Nephron progenitor cell (in vitro differentiated cells): ENCODE measurements at regions not wholly inside any gene's neighbourhood (a gene's known extent, or its start where the extent isn't known, plus 50 kb on each side); places are given as distances from the start of the nearest gene placed in this dataset.

ENCODE experiments used
- DNase-seq: peaks from one replicate; pipeline ENCODE4 v3.0.0; 2021
- H3K27ac Mint-ChIP-seq: 2 replicates; pipeline ENCODE4 v1.8.0; 2021; ENCODE audit warnings: mild to moderate bottlenecking, moderate library complexity, mixed read lengths
- H3K27me3 Mint-ChIP-seq: 2 replicates; pipeline ENCODE4 v1.8.0; 2021; ENCODE audit warnings: mild to moderate bottlenecking, low read depth, mixed read lengths; ENCODE audit not compliant: poor library complexity
- H3K36me3 Mint-ChIP-seq: 2 replicates; pipeline ENCODE4 v1.8.0; 2021; ENCODE audit warnings: low read depth, mixed read lengths
- H3K4me1 Mint-ChIP-seq: 2 replicates; pipeline ENCODE4 v1.8.0; 2021; ENCODE audit warnings: mixed read lengths
- H3K4me3 Mint-ChIP-seq: 2 replicates; pipeline ENCODE4 v1.8.0; 2021; ENCODE audit warnings: mild to moderate bottlenecking, moderate library complexity, mixed read lengths
- H3K9me3 Mint-ChIP-seq: 2 replicates; pipeline ENCODE4 v1.8.0; 2021; ENCODE audit warnings: mild to moderate bottlenecking, moderate library complexity, mixed read lengths
- CTCF ChIP-seq: fragments of 200-600 bp; sonication (generic); IDR thresholded peaks from 2 replicates; pipeline ENCODE4 v1.5.0; 2021; ENCODE audit warnings: antibody characterized with exemption

GRCh38 chr1:14318830-14319229 is 279.7 kb upstream of the KAZN start:
- H3K36me3 Mint-ChIP-seq = no peaks in the 10 kb centered on the region
- no peaks in the 10 kb centered on the region for H3K4me1 Mint-ChIP-seq
- H3K4me3 Mint-ChIP-seq = no peak overlapping the region
- TF ChIP-seq CTCF = no peak
- H3K27me3 Mint-ChIP-seq = no peaks in the 10 kb centered on the region
- DNase-seq = no peak
- no peak overlapping the region for H3K27ac Mint-ChIP-seq
- H3K9me3 Mint-ChIP-seq = no peaks in the 10 kb centered on the region

- H3K4me3 Mint-ChIP-seq = no peak overlapping the region
- no peak overlapping the region for H3K27ac Mint-ChIP-seq
- H3K27me3 Mint-ChIP-seq = no peaks in the 10 kb centered on the region
- no peaks in the 10 kb centered on the region for H3K36me3 Mint-ChIP-seq
- no peak for TF ChIP-seq CTCF
- H3K4me1 Mint-ChIP-seq = no peaks in the 10 kb centered on the region
- no peaks in the 10 kb centered on the region for H3K9me3 Mint-ChIP-seq
- no peak for DNase-seq
Observed at GRCh38 chr1:14320518-14320917, 278.0 kb upstream of the KAZN start.

DNA sequence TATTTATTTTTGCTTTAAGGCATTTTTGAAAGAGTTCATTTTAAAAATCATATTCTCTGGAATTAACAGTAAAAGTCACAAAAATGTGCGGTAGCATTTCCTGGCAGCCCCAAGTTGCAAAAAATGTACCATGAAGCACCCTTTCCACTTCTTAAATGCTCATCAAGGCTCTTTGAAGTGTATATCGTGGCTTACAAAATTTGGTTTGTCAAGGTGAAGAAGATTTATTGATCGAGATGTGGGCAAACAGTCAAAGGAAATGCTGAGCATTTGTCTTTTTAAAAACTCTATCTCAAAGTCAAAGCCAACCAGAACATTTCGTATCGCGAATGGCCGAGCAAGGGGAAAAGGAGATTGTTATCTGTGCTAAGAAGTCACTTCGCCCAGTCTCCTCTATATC is 277.5 kb upstream of the KAZN start:
- TF ChIP-seq CTCF = no peak
- Mint-ChIP-seq H3K36me3 (no peaks in the 10 kb centered on the region), H3K27me3 (no peaks in the 10 kb centered on the region), H3K27ac (no peak overlapping the region), H3K4me1 (no peaks in the 10 kb centered on the region), H3K4me3 (no peak overlapping the region), H3K9me3 (no peaks in the 10 kb centered on the region)
- no peak for DNase-seq

DNA sequence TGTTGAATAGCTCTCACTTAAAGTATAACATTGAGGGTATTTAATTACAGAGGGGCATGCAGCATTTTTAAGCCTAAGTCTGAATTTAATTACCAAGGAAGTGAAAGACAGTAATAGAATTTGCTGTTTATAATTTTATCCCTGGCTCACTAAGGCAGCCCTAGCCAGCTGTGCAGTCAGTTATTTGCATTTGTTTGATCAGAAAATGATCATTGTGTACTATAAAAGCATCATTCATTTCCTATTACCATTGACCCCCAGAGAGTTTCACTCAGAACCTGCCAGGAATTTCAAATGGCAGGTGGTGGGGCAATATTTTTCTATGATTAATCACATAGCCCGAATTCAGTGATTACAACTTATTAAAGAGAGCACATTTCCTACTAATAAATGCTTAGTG is 277.1 kb upstream of the KAZN start:
- Mint-ChIP-seq H3K36me3 (no peaks in the 10 kb centered on the region), H3K4me3 (no peak overlapping the region), H3K27me3 (peaks cover 1% of the 10 kb centered on the region), H3K4me1 (no peaks in the 10 kb centered on the region), H3K27ac (no peak overlapping the region), H3K9me3 (peaks cover 3% of the 10 kb centered on the region)
- DNase-seq = no peak
- no peak for TF ChIP-seq CTCF

- Mint-ChIP-seq H3K27ac (no peak overlapping the region), H3K4me3 (no peak overlapping the region), H3K27me3 (peaks cover 4% of the 10 kb centered on the region), H3K36me3 (no peaks in the 10 kb centered on the region), H3K9me3 (peaks cover 6% of the 10 kb centered on the region), H3K4me1 (no peaks in the 10 kb centered on the region)
- no peak for TF ChIP-seq CTCF
- no peak for DNase-seq
Observed at GRCh38 chr1:14323568-14324247, 274.8 kb upstream of the KAZN start.

- Mint-ChIP-seq H3K4me1 (no peaks in the 10 kb centered on the region), H3K9me3 (peaks cover 6% of the 10 kb centered on the region), H3K27ac (no peak overlapping the region), H3K36me3 (no peaks in the 10 kb centered on the region), H3K4me3 (no peak overlapping the region), H3K27me3 (peaks cover 4% of the 10 kb centered on the region)
- no peak for TF ChIP-seq CTCF
- no peak for DNase-seq
Observed at GRCh38 chr1:14324248-14324630, 274.2 kb upstream of the KAZN start.
